ENCODE measurements at regions not wholly inside any gene's neighbourhood (a gene's known extent, or its start where the extent isn't known, plus 50 kb on each side); places are given as distances from the start of the nearest gene placed in this dataset.

GRCh38 chr11:70524096-70524922 lies 126.0 kb downstream of the CTTN start:
- POLR2A ChIA-PET (ENCODE audit: partially characterized antibody): no interaction called here
- H3K36me3 Mint-ChIP-seq: no peaks in the 10 kb centered on the region
- intact Hi-C loops (cut with micrococcal nuclease): no loop called here

GRCh38 chr11:70525006-70525405 lies 126.7 kb downstream of the CTTN start:
- Mint-ChIP-seq H3K27me3 (peaks cover 15 to 28% of the 10 kb centered on the region in 2 donors), H3K36me3 (no peaks in the 10 kb centered on the region), H3K27ac (no peak overlapping the region), H3K4me3 (no peak overlapping the region), H3K9me3 (no peaks in the 10 kb centered on the region), H3K4me1 (no peaks in the 10 kb centered on the region)
- H3K4me3 ChIP-seq (ENCODE audit: low read length in 2 of 2): no peak overlapping the region
- no peaks in the 10 kb centered on the region for H3K9me3 ChIP-seq (ENCODE audit: control insufficient read depth in 1 of 2, low read length in 2 of 2)
- no peak for DNase-seq
- CTCF ChIA-PET (ENCODE audit: partially characterized antibody): no interaction called here
- H3K36me3 ChIP-seq (ENCODE audit: insufficient read depth, low read length): no peaks in the 10 kb centered on the region
- no peaks in the 10 kb centered on the region for H3K4me1 ChIP-seq (ENCODE audit: insufficient read depth, low read length)
- POLR2A ChIA-PET (ENCODE audit: partially characterized antibody): no interaction called here
- H3K27me3 ChIP-seq (ENCODE audit: insufficient read depth, low read length): no peaks in the 10 kb centered on the region
- intact Hi-C loops (cut with micrococcal nuclease): no loop called here
- no peak overlapping the region for H3K27ac ChIP-seq (ENCODE audit: low read depth, low read length)

More at GRCh38 chr11:70524096-70524922, 126.0 kb downstream of the CTTN start:
- no peaks in the 10 kb centered on the region for H3K4me1 ChIP-seq (ENCODE audit: insufficient read depth, low read length)
- Mint-ChIP-seq H3K9me3 (no peaks in the 10 kb centered on the region), H3K4me3 (no peak overlapping the region), H3K27ac (no peak overlapping the region), H3K4me1 (no peaks in the 10 kb centered on the region), H3K27me3 (peaks cover 15 to 28% of the 10 kb centered on the region in 2 donors)
- no peaks in the 10 kb centered on the region for H3K27me3 ChIP-seq (ENCODE audit: insufficient read depth, low read length)
- CTCF ChIA-PET (ENCODE audit: partially characterized antibody): no interaction called here
- no peak for DNase-seq
- H3K4me3 ChIP-seq (ENCODE audit: low read length in 2 of 2): no peak overlapping the region
- H3K9me3 ChIP-seq (ENCODE audit: control insufficient read depth in 1 of 2, low read length in 2 of 2): no peaks in the 10 kb centered on the region
- no peaks in the 10 kb centered on the region for H3K36me3 ChIP-seq (ENCODE audit: insufficient read depth, low read length)
- no peak overlapping the region for H3K27ac ChIP-seq (ENCODE audit: low read depth, low read length)

GRCh38 chr11:70525466-70525865 lies 127.1 kb downstream of the CTTN start:
- intact Hi-C loops (cut with micrococcal nuclease): no loop called here

GRCh38 chr11:70526116-70527045 lies 128.1 kb downstream of the CTTN start:
- no peaks in the 10 kb centered on the region for H3K27me3 ChIP-seq (ENCODE audit: insufficient read depth, low read length)
- no peak for DNase-seq
- Mint-ChIP-seq H3K27ac (no peak overlapping the region), H3K9me3 (no peaks in the 10 kb centered on the region), H3K4me3 (no peak overlapping the region), H3K27me3 (peaks cover 12 to 24% of the 10 kb centered on the region in 2 donors), H3K4me1 (no peaks in the 10 kb centered on the region), H3K36me3 (no peaks in the 10 kb centered on the region)
- no peak overlapping the region for H3K4me3 ChIP-seq (ENCODE audit: low read length in 2 of 2)
- H3K36me3 ChIP-seq (ENCODE audit: insufficient read depth, low read length): no peaks in the 10 kb centered on the region
- no peaks in the 10 kb centered on the region for H3K4me1 ChIP-seq (ENCODE audit: insufficient read depth, low read length)
- ChIA-PET POLR2A (ENCODE audit: partially characterized antibody) (no interaction called here), CTCF (ENCODE audit: partially characterized antibody) (no interaction called here)
- no peak overlapping the region for H3K27ac ChIP-seq (ENCODE audit: low read depth, low read length)
- H3K9me3 ChIP-seq (ENCODE audit: control insufficient read depth in 1 of 2, low read length in 2 of 2): no peaks in the 10 kb centered on the region
- intact Hi-C loops (cut with micrococcal nuclease): no loop called here

More at GRCh38 chr11:70525466-70525865, 127.1 kb downstream of the CTTN start:
- DNase-seq: no peak
- Mint-ChIP-seq H3K4me1 (no peaks in the 10 kb centered on the region), H3K36me3 (no peaks in the 10 kb centered on the region), H3K27ac (no peak overlapping the region), H3K27me3 (peaks cover 16 to 26% of the 10 kb centered on the region in 2 donors), H3K9me3 (no peaks in the 10 kb centered on the region), H3K4me3 (no peak overlapping the region)
- POLR2A ChIA-PET (ENCODE audit: partially characterized antibody): no interaction called here
- Histone ChIP-seq H3K4me1 (ENCODE audit: insufficient read depth, low read length) (no peaks in the 10 kb centered on the region), H3K27ac (ENCODE audit: low read depth, low read length) (no peak overlapping the region), H3K27me3 (ENCODE audit: insufficient read depth, low read length) (no peaks in the 10 kb centered on the region), H3K36me3 (ENCODE audit: insufficient read depth, low read length) (no peaks in the 10 kb centered on the region), H3K4me3 (ENCODE audit: low read length in 2 of 2) (no peak overlapping the region), H3K9me3 (ENCODE audit: control insufficient read depth in 1 of 2, low read length in 2 of 2) (no peaks in the 10 kb centered on the region)
- CTCF ChIA-PET (ENCODE audit: partially characterized antibody): no interaction called here

GRCh38 chr11:70527046-70527395 lies 128.7 kb downstream of the CTTN start:
- Histone ChIP-seq H3K4me1 (ENCODE audit: insufficient read depth, low read length) (no peaks in the 10 kb centered on the region), H3K36me3 (ENCODE audit: insufficient read depth, low read length) (no peaks in the 10 kb centered on the region), H3K9me3 (ENCODE audit: control insufficient read depth in 1 of 2, low read length in 2 of 2) (no peaks in the 10 kb centered on the region), H3K4me3 (ENCODE audit: low read length in 2 of 2) (no peak overlapping the region), H3K27ac (ENCODE audit: low read depth, low read length) (no peak overlapping the region), H3K27me3 (ENCODE audit: insufficient read depth, low read length) (no peaks in the 10 kb centered on the region)
- DNase-seq: no peak
- H3K27ac Mint-ChIP-seq: no peak overlapping the region
- H3K27me3 Mint-ChIP-seq: peaks cover 8 to 17% of the 10 kb centered on the region in 2 donors
- no peaks in the 10 kb centered on the region for H3K9me3 Mint-ChIP-seq
- H3K4me3 Mint-ChIP-seq: no peak overlapping the region
- H3K36me3 Mint-ChIP-seq: no peaks in the 10 kb centered on the region
- POLR2A ChIA-PET (ENCODE audit: partially characterized antibody): no interaction called here
- CTCF ChIA-PET (ENCODE audit: partially characterized antibody): no interaction called here
- intact Hi-C loops (cut with micrococcal nuclease): no loop called here
- H3K4me1 Mint-ChIP-seq: no peaks in the 10 kb centered on the region

- Histone ChIP-seq H3K4me1 (ENCODE audit: insufficient read depth, low read length) (no peaks in the 10 kb centered on the region), H3K27me3 (ENCODE audit: insufficient read depth, low read length) (no peaks in the 10 kb centered on the region), H3K36me3 (ENCODE audit: insufficient read depth, low read length) (no peaks in the 10 kb centered on the region), H3K27ac (ENCODE audit: low read depth, low read length) (no peak overlapping the region), H3K4me3 (ENCODE audit: low read length in 2 of 2) (no peak overlapping the region), H3K9me3 (ENCODE audit: control insufficient read depth in 1 of 2, low read length in 2 of 2) (no peaks in the 10 kb centered on the region)
- Mint-ChIP-seq H3K9me3 (no peaks in the 10 kb centered on the region), H3K36me3 (no peaks in the 10 kb centered on the region), H3K27me3 (peaks cover 6 to 15% of the 10 kb centered on the region in 2 donors), H3K4me1 (no peaks in the 10 kb centered on the region), H3K27ac (no peak overlapping the region), H3K4me3 (no peak overlapping the region)
- ChIA-PET POLR2A (ENCODE audit: partially characterized antibody) (no interaction called here), CTCF (ENCODE audit: partially characterized antibody) (no interaction called here)
- intact Hi-C loops (cut with micrococcal nuclease): no loop called here
- DNase-seq: no peak
These were observed 129.2 kb downstream of the CTTN start for GRCh38 chr11:70527429-70528045.

GRCh38 chr11:70528046-70528793 lies 129.9 kb downstream of the CTTN start:
- peaks cover 4 to 11% of the 10 kb centered on the region in 2 donors for H3K27me3 Mint-ChIP-seq
- no peak for DNase-seq
- intact Hi-C loops (cut with micrococcal nuclease): no loop called here
- H3K4me3 Mint-ChIP-seq: no peak overlapping the region
- H3K4me3 ChIP-seq (ENCODE audit: low read length in 2 of 2): no peak overlapping the region
- no peaks in the 10 kb centered on the region for H3K4me1 Mint-ChIP-seq
- H3K27ac Mint-ChIP-seq: no peak overlapping the region
- no peaks in the 10 kb centered on the region for H3K9me3 Mint-ChIP-seq
- no peak overlapping the region for H3K27ac ChIP-seq (ENCODE audit: low read depth, low read length)
- H3K36me3 ChIP-seq (ENCODE audit: insufficient read depth, low read length): no peaks in the 10 kb centered on the region
- ChIA-PET POLR2A (ENCODE audit: partially characterized antibody) (no interaction called here), CTCF (ENCODE audit: partially characterized antibody) (no interaction called here)
- H3K27me3 ChIP-seq (ENCODE audit: insufficient read depth, low read length): no peaks in the 10 kb centered on the region
- no peaks in the 10 kb centered on the region for H3K9me3 ChIP-seq (ENCODE audit: control insufficient read depth in 1 of 2, low read length in 2 of 2)
- H3K4me1 ChIP-seq (ENCODE audit: insufficient read depth, low read length): no peaks in the 10 kb centered on the region
- no peaks in the 10 kb centered on the region for H3K36me3 Mint-ChIP-seq

All from CD4-positive, alpha-beta memory T cell (primary cell).